ENCODE measurements at regions not wholly inside any gene's neighbourhood (a gene's known extent, or its start where the extent isn't known, plus 50 kb on each side); places are given as distances from the start of the nearest gene placed in this dataset.

GRCh38 chr1:118338936-118339335 lies 153.9 kb upstream of the SPAG17 start:
- Histone ChIP-seq H3K9me1 (ENCODE audit: control insufficient read depth, extremely low read depth, insufficient read depth, low read length) (no peaks in the 10 kb centered on the region), H2AFZ (ENCODE audit: control insufficient read depth, low read length) (no peak overlapping the region), H3K4me2 (ENCODE audit: control insufficient read depth, extremely low read depth, insufficient read depth, low read depth, low read length) (peak overlapping the region; percentile 55), H3K36me3 (ENCODE audit: control insufficient read depth in 2 of 2, extremely low read depth in 1 of 2, insufficient read depth in 2 of 2, low read length in 2 of 2) (no peaks in the 10 kb centered on the region), H3K4me1 (ENCODE audit: control insufficient read depth, extremely low read depth, insufficient read depth, low read length) (peaks cover 59% of the 10 kb centered on the region), H3K27ac (ENCODE audit: control insufficient read depth, insufficient read depth, low read length) (peak overlapping the region; percentile 36), H3K4me3 (ENCODE audit: control insufficient read depth in 2 of 3, extremely low read depth in 1 of 3, insufficient read depth in 2 of 3, low read depth in 1 of 3, low read length in 3 of 3) (no peak overlapping the region), H3K27me3 (ENCODE audit: control insufficient read depth, extremely low read depth, insufficient read depth, low read length) (no peaks in the 10 kb centered on the region), H3K9me3 (ENCODE audit: control insufficient read depth, low read depth, low read length) (no peaks in the 10 kb centered on the region), H3K9ac (ENCODE audit: control insufficient read depth, extremely low read depth, insufficient read depth, low read length) (no peak overlapping the region), H4K20me1 (ENCODE audit: control insufficient read depth, extremely low read depth, insufficient read depth, low read length) (no peaks in the 10 kb centered on the region), H3K79me2 (ENCODE audit: control insufficient read depth, insufficient read depth, low read length) (no peaks in the 10 kb centered on the region)
- dilution Hi-C loops (cut with MboI; ENCODE audit: extremely low pct_ligation_motif_present, low sequenced_read_pairs): no loop called here
- DNase-seq (ENCODE audit: low read depth, low spot score): no peak
- TF ChIP-seq, protein P1, sequence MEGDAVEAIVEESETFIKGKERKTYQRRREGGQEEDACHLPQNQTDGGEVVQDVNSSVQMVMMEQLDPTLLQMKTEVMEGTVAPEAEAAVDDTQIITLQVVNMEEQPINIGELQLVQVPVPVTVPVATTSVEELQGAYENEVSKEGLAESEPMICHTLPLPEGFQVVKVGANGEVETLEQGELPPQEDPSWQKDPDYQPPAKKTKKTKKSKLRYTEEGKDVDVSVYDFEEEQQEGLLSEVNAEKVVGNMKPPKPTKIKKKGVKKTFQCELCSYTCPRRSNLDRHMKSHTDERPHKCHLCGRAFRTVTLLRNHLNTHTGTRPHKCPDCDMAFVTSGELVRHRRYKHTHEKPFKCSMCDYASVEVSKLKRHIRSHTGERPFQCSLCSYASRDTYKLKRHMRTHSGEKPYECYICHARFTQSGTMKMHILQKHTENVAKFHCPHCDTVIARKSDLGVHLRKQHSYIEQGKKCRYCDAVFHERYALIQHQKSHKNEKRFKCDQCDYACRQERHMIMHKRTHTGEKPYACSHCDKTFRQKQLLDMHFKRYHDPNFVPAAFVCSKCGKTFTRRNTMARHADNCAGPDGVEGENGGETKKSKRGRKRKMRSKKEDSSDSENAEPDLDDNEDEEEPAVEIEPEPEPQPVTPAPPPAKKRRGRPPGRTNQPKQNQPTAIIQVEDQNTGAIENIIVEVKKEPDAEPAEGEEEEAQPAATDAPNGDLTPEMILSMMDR (optimal IDR thresholded peaks at IDR 0.05 in 1 of 3, IDR thresholded peaks at IDR 0.05 in 1 of 3, conservative IDR thresholded peaks at IDR 0.05 in 1 of 3; ENCODE audit: extremely low read depth in 1 of 3, insufficient read depth in 2 of 3, low read length in 3 of 3): no peak
- TF ChIP-seq EZH2 (IDR thresholded peaks at IDR 0.05; ENCODE audit: low read length): no peak
- FAIRE-seq: no peak

- TF ChIP-seq EZH2 (IDR thresholded peaks at IDR 0.05; ENCODE audit: low read length): no peak
- TF ChIP-seq, protein P1 (optimal IDR thresholded peaks at IDR 0.05 in 1 of 3, IDR thresholded peaks at IDR 0.05 in 1 of 3, conservative IDR thresholded peaks at IDR 0.05 in 1 of 3; ENCODE audit: extremely low read depth in 1 of 3, insufficient read depth in 2 of 3, low read length in 3 of 3): no peak
- no peak for DNase-seq (ENCODE audit: low read depth, low spot score)
- H3K4me1 ChIP-seq (ENCODE audit: control insufficient read depth, extremely low read depth, insufficient read depth, low read length): peaks cover 59% of the 10 kb centered on the region
Observed at GRCh38 chr1:118337346-118337745, 152.3 kb upstream of the SPAG17 start.

More at GRCh38 chr1:118337346-118337745, 152.3 kb upstream of the SPAG17 start:
- FAIRE-seq: no peak
- H3K4me2 ChIP-seq (ENCODE audit: control insufficient read depth, extremely low read depth, insufficient read depth, low read depth, low read length): no peak overlapping the region
- no peak overlapping the region for H3K27ac ChIP-seq (ENCODE audit: control insufficient read depth, insufficient read depth, low read length)
- no peak overlapping the region for H3K9ac ChIP-seq (ENCODE audit: control insufficient read depth, extremely low read depth, insufficient read depth, low read length)
- no peaks in the 10 kb centered on the region for H3K27me3 ChIP-seq (ENCODE audit: control insufficient read depth, extremely low read depth, insufficient read depth, low read length)
- no peak overlapping the region for H2AFZ ChIP-seq (ENCODE audit: control insufficient read depth, low read length)
- H3K36me3 ChIP-seq (ENCODE audit: control insufficient read depth in 2 of 2, extremely low read depth in 1 of 2, insufficient read depth in 2 of 2, low read length in 2 of 2): no peaks in the 10 kb centered on the region
- H3K4me3 ChIP-seq (ENCODE audit: control insufficient read depth in 2 of 3, extremely low read depth in 1 of 3, insufficient read depth in 2 of 3, low read depth in 1 of 3, low read length in 3 of 3): no peak overlapping the region
- H3K9me1 ChIP-seq (ENCODE audit: control insufficient read depth, extremely low read depth, insufficient read depth, low read length): no peaks in the 10 kb centered on the region
- H4K20me1 ChIP-seq (ENCODE audit: control insufficient read depth, extremely low read depth, insufficient read depth, low read length): no peaks in the 10 kb centered on the region
- H3K79me2 ChIP-seq (ENCODE audit: control insufficient read depth, insufficient read depth, low read length): no peaks in the 10 kb centered on the region
- dilution Hi-C loops (cut with MboI; ENCODE audit: extremely low pct_ligation_motif_present, low sequenced_read_pairs): no loop called here
- H3K9me3 ChIP-seq (ENCODE audit: control insufficient read depth, low read depth, low read length): no peaks in the 10 kb centered on the region
